EL (cell line): ENCODE measurements at regions not wholly inside any gene's neighbourhood (a gene's known extent, or its start where the extent isn't known, plus 50 kb on each side); places are given as distances from the start of the nearest gene placed in this dataset.

Experiments used
- DNase-seq: peaks from one replicate; pipeline ENCODE4 v3.0.0-alpha.2; 2016

DNA sequence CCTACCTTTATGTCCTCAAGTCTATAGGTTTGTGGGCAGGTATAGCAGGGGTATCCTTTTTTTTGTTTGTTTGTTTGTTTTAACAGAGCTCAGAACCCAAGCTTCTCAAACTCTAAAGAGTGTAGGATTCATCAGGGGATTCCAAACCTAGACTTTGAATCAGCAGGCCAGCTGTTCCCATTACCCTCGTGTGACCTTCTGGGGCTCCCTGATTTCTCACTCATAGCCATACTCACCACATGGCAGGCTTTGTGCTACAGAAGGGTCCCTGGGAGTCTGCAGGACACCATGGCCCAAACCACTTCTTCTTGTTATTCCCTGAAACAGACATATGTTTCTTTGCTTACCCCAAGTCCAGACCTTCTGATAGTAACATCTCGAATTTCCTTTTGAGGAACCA is 350.8 kb upstream of the TSHZ2 start:
- no peak for DNase-seq

DNA sequence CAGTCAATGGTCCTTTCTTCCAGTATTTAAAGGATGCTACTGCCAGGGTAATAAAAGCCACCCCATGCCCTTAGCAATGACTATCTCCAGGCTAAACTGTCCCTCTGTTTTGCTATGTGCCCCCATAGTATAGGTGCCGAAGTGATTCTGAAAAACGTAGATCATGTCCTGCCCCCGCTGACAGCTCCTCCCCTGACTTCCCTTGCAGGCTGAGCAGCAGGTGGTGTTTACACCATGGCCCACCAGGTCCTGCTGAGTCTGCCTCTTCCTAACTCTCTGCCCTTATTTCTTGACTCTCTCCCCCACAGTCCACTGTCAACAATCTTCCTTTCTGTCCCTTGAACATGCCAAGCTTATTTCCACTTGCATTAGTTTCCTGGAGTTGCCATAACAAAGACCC is 352.5 kb upstream of the TSHZ2 start:
- no peak for DNase-seq

- no peak for DNase-seq
These were observed 353.1 kb upstream of the TSHZ2 start for GRCh38 chr20:52619101-52619500.

- DNase-seq: no peak
These were observed 355.5 kb upstream of the TSHZ2 start for GRCh38 chr20:52616629-52617028.

- DNase-seq: no peak
These were observed 357.9 kb upstream of the TSHZ2 start for GRCh38 chr20:52614051-52614863.

DNA sequence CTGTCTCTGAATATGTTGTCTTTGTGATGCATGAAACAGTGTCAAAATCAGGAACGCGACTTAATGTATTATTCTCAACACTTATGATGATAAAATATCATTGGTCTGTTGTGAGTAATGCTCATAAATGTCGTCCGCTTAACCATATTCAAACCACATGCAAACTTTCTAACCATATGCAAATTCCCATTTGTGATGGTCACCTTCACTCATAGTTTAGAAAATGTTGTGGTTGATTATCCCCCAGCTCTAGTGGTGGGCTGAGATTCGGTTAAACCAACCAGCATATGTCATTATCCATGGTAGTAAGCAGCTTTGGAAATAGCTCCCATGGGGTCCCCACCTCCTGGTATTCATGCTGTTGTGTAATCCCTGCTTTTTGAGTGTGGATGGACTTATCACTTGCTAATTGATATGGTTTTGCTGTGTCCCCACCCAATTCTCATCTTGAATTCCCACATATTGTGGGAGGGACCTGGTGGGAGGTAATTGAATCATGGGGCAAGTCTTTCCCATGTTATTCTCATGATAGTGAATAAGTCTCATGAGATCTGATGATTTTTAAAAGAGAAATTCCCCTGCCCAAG is 360.0 kb upstream of the TSHZ2 start:
- no peak for DNase-seq

DNA sequence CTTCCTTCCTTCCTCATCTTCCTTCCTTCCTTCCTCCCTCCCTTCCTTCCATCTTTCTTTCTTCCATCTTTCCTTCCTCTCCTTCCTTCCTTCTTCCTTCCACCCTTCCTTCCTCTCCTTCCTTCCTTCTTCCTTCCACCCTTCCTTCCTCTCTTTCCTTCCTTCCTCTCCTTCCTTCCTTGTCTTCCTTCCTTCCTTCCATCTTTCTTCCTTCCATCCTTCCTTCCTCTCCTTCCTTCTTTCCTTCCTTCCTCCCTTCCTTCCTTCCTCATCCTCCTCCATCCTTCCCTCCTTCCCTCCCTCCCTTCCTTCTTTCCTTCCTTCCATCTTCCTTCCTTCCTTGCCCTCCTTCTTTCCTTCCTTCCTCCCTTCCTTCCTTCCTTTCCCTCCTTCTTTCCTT is 361.4 kb upstream of the TSHZ2 start:
- DNase-seq: no peak

GRCh38 chr20:52601295-52601971 is 370.7 kb upstream of the TSHZ2 start:
- DNase-seq: no peak

DNA sequence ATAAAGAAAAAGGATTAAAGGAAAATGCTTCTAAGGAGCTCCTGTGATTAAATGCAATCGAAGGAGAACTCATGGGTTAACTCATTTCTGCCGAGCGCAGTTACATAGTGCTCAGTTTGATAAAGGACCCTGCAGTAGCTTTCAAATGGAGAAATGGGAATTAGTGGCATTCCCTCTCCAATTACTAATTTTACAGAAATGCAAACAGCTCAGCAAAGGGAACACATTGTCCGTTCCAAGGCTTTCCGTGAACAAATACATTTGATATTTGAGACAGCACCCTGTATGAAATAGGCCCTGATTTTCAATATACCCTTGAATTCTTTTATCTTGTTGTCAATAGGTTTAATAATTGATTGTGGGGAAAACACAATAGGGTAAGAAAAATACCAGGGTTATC is 375.9 kb upstream of the TSHZ2 start:
- no peak for DNase-seq

DNA sequence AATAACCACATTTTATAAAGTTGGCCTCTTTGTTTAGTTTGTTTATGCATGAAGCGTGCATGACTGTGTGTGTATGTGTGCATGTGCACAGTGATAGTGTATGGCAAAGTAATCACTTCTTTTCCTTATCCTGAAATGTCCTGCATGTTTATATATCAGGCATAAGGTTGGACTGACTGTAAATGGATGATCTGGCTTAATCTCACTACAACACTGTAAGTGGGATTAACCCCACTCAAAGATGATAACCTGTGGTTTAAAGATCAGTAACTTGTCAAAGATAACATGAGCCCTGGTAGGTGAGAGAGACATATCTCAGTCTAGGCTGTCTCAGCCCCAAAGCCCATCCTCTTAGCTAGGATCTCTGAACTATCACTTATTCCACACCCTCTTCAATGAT is 376.6 kb upstream of the TSHZ2 start:
- DNase-seq: no peak

GRCh38 chr20:52593654-52594053 is 378.5 kb upstream of the TSHZ2 start:
- no peak for DNase-seq

DNA sequence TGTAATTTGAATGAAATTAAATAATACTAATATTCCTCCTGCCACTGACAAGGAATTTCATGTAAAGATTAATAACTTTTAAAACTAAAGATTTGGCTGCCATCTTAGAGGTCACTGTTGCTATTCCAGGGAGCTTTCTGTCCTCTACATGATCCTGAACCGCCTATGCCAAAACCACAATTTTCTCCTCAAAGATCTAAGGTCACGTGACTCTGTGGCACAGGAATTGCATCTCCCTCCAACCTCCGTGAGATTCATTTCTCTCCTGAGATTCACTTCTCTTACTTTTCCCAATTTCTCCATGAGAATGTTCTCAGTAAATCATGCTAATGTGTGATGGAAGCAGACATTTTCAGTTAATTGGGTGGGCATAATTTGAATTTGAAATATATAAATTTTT is 379.6 kb upstream of the TSHZ2 start:
- no peak for DNase-seq

- DNase-seq: no peak
These were observed 382.1 kb upstream of the TSHZ2 start for GRCh38 chr20:52590100-52590499.

GRCh38 chr20:52589251-52589812 is 382.8 kb upstream of the TSHZ2 start:
- no peak for DNase-seq

GRCh38 chr20:52586660-52587059 is 385.5 kb upstream of the TSHZ2 start:
- no peak for DNase-seq

DNA sequence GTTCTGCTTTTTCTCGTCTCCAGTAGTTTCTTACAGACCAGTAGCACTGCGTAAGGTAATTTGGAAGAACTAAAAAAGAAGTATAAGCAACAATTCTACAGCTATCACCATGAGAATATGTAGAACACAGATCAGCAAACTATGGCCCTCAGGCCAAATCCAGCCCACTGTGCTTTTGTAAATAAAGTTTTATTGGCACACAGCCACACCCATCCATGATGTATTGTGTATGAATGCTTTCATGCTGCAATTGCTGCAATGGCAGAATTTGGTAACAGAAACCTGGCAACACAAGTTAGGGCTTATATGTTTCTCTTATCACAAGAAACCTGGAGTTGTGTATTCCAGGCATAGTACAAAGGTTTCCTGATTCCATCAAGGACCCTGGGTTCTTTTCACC is 386.8 kb upstream of the TSHZ2 start:
- DNase-seq: no peak

DNA sequence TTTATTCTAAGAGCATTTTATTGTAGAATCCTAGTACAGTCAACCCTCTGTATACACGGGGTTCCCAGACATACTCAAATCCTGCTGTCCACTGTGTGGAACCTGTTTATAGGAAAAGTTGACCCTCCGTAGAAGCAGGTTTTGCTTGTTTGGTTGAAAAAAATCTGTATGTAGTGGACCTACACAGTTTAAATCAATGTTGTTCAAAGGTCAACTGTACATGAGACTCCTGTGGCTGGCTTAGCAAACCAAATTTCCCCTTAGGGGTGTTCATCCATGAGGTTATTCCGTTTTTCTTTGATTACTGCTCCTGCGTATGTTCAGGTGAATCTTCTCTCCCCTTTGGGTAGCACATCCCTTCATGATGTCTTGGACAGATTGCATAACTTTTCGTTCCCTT is 387.0 kb upstream of the ZFP64 start:
- no peak for DNase-seq

DNA sequence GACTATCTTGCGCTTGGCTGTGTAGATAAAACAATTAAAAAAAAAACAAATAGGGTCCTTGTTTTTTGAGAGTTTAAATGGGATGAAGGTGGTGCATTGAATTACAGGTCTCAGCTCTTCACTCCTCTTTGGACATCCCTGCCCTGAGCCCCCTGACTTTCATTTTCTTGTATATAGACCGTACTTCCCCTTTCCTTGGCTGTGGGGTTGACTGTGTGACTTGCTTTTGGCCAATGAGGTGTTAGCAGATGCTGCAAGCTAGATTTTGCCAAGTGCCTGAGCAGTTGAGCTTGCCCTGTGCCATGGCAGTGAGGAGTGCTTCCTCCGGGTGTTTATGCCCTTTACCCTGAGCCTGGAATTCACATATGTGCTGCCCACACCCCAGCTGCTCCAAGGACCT is 386.1 kb upstream of the ZFP64 start:
- DNase-seq: no peak

DNA sequence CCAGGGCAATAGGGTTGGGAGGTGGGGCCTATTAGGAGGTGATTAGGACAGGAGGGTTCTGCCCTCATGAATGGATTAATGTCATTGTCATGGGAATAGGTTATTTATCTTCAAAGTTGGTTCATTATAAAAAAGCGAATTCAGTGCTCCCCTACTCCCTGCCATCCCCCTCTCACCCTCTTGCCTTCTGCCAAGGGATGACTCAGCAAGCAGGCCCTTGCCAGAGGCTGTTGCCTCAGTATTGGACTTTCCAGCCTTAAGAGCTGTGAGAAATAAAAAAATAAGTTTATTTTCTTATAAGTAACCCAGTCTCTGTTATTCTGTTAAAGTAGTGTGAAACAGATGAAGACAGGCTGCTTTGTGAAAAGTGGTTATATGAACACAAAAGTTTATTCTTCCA is 381.1 kb upstream of the ZFP64 start:
- no peak for DNase-seq

- DNase-seq: no peak
These were observed 377.6 kb upstream of the ZFP64 start for GRCh38 chr20:52569201-52569600.

DNA sequence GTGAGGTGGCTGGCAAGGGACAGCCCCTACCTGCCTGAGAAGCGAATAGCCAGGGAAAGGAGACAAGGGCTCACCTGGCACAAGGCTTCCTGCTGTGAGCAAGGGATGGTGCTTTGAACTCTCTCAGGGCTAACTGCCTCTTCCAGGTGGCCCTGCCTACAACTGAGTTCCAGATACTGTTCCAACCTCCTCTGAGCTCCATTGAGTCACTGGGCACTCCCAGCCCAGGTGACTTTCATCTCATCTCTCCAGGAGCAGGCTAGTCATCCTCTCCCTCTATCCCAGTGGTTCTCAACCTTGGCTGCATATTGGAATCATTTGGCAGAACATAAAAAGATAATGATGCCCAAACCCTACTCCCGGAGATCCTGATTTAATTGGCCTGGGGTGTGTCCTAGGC is 374.0 kb upstream of the ZFP64 start:
- DNase-seq: no peak

DNA sequence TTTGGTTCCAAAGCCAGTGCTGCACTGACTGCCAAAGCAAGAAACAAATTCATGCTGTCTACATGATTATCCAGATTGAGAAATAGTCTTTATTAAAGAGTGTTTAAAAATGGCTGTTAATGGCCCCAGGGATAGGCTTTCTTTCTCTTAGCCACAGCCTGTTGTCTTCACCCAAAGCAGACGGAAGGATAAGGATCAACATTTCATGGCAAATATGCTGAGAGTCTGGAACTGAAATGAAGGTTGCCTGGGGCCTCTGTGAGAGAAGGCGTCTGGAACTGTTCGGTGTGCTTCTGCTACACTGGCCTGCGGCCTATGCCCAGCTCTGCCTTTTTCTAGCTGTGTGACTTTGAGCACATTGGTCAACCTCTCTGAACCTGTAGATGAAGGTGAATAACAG is 373.0 kb upstream of the ZFP64 start:
- no peak for DNase-seq

- peak; percentile 3 for DNase-seq
These were observed 360.7 kb upstream of the ZFP64 start for GRCh38 chr20:52552181-52552872.
